HG03175 (cell line): ENCODE measurements at regions not wholly inside any gene's neighbourhood (a gene's known extent, or its start where the extent isn't known, plus 50 kb on each side); places are given as distances from the start of the nearest gene placed in this dataset.

Experiments
- ATAC-seq: cut with Tn5 transposase; IDR thresholded peaks from one replicate; pipeline ENCODE4 v1.9.1; 2021; ENCODE audit warnings: mild to moderate bottlenecking, moderate library complexity; ENCODE audit not compliant: unreplicated experiment

- no peak for ATAC-seq
Observed at GRCh38 chr2:16134436-16135165, 194.3 kb downstream of the MYCN start.

DNA sequence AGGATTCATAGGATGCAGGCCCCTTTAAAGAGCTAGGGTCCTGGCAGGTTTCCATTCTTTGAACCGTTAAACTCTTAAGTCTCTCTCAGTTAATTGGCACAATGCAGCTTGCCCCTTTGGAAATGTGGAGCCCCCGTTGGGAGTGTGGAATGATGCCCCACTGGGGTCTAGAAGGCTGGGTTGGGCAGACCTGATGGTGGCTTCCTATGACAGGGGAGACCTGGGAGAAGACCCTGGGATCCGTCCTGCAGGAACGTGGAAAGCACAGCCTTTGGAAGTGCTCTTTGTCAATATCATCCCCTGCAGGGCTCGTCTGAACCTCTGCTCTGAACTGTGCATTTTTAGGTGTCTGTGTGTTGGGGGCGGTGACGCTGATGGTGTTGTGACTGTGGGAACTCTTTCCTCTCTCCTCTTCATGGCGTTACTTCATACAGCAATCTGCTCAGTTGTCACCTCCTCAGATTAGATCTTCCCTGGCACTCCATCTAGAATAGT, 190.6 kb downstream of the MYCN start:
- no peak for ATAC-seq

DNA sequence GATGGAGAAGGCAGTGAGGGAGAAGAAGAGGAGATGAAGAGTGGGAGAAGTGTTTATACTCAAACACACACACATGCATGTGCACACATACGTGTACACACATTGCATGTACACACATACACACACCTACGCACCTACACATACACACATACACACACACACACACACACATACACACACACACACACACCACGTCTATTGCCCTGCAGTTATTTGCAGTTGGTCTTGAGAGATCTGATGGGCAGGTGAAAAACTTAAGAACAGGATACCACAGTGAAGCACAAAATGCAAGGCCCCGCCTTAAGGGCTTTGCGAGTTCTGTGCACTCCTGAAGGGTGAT, 190.2 kb downstream of the MYCN start:
- ATAC-seq: no peak

GRCh38 chr2:16129716-16130540, 189.6 kb downstream of the MYCN start:
- no peak for ATAC-seq

DNA sequence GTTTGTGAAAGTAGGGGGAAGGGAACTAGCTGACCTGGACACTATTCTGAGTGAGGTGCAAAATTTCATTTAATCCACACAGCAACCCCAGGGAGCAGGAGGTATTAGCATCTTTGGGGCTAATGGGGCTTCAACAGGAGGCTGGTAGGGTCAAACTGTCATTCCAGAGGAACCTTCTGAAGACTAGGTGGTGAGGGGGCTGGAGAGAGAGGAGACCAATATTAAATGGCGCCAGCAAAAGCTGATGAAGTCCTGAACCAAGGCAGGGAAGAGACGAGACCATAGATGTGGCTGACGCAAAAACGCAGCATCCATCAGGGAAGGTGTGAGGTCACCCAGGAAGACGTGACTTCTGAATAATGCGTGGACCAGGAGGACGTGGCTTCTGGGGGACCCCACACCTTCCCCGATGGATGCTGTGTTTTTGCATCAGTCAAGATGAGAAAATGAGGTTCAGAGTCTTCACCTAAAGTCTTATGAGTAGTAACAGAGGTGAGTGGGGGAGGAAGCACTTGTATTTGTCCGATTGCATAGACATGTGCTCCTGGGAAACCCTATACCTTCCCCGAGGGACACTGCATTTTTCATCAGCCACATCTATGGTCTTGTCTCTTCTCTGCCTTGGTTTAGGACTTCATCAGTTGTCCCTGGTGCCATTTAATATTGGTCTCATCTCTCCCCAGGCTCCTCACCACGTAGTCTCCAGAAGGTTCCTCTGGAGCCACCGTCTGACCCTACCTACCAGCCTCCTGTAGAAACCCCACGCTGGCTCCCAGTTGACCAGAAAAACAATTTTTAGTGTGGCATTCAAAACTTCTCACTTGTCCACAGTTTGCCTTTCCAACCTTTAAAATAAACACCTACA, 188.6 kb downstream of the MYCN start:
- ATAC-seq: no peak

DNA sequence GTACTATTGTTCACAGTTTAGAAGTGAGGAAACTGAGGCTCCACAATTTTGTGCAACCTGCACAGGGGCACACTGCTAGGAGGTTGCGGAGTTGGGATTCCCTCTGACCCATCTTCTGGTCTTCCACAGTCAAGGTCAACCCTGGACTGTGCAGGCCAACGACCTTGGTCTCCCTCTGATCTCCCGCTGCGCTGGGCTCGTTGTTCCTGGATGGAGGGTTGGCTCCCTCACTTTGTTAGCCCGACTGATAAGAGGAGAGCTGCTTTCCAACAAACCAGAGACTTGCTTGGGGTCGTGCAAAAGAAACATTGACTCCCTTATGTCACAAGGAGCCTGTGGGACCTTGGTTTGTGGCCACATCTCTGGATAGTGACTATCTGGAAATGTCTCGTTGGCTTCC, 187.6 kb downstream of the MYCN start:
- ATAC-seq: no peak

DNA sequence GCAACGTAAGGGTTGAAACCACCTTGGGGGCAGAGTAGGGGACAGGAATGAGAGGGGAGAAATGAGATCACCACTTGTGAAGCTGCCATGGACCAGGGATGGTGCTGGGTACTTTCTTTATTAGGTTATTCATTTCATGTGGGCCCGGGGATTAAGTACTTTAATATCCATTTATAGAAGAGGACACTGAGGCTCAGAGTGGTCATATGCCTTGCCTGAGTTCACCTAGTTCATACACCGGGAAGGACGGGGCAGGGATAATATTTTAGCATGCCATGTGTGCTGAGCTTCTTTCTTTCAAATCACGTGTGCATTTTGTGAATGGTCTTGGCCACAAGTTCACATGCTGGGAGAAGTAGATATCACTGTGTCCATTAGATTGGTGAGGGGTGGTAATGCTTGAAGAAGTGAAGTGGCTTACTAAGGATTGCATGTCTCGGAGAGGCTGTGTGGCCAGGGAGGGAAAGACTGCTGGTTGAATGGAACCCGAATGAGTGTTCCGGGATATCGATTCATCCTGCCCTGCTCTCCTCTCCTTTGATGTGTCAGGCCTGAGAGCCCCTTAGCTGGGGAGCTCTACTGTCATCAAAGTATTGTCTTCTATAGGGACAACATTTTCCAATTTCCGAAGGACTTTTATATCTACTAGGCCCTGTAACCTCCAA, 187.1 kb downstream of the MYCN start:
- ATAC-seq: no peak

- ATAC-seq: no peak
Observed at GRCh38 chr2:16126517-16127275, 186.3 kb downstream of the MYCN start.

DNA sequence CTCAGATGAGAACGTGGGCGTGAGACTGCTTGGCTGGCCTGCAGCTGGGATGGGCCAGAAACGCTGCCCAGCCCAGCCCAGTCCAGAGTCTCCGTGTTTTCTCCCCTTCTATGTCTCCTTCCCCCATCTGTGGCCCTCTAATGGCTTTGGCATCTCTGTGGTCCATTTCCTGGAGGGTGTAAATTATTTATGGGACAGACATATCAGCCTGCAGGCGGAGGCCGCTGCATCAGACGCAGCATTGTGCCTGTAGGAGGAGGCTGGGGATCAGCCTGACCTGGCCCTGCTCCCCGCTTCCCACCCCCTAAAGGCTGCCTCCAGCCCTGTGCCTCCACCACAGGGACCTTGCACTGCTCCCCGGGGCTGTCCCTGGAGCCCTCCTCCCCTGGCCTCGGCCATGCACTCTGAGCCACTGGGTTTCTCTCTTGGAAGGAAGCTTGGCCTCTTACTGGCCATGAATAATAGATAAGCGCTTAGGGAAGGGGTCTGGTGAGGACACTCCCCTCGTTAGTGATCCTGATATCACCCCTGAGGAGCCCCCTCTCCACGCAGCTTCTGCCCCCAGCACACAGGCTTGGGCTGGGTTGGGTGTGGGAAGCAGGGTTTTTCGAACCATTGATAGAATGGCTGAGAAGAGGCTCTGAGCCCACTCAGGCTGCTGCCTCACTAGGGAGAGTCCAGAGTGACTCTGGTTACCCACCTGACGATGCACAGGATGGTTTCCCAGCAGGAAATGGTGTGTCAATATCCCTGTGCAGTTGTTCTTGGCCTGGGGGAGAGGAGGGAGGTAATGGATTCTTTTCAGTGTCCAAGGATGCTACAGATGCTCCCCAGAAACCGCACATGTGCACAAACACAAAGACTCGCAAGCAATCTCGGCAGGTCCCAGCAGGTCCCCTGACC, 185.5 kb downstream of the MYCN start:
- no peak for ATAC-seq

- ATAC-seq: no peak
Observed at GRCh38 chr2:16124881-16125613, 184.7 kb downstream of the MYCN start.

DNA sequence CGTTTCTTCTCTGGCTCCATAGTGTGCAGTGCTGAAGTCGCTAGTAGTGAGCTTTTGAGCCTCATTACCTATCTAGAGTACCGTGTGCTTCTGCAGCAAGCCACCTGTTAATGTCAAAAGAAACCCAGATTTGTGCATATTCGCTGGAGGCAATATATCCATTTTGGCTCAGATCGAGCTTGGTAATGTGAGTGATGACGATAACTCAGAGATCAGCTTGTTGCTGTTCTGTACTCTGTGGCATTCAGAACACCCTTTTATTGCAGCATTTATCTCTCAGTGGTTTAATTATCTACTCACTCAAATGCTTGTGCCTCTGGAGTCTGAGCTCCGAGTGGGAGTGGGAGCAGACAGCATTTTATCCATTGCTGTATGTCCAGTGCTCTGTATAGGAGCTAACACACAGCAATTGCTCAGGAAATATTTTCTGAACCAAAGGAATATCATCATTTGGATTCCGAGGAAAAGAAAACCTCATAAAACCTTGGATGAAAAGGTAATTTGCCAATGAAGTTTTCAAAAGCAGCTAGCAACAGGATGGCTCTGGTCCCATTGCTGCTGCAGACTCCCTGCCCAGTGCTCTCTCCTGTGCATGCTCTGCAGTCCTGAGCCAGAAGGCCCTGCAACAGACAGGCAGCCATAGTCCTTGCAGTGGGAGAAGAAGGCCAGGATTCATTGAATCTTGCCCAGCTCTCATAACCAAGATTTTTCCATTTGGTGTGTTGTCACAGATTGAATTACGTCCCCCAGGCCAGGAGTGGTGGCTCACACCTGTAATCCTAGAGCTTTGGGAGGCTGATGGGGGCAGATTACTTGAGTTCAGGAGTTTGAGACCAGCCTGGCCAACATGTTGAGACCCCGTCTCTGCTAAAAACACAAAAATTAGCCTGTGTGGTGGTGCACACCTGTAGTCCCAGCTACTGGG, 183.8 kb downstream of the MYCN start:
- no peak for ATAC-seq

GRCh38 chr2:16123421-16123820, 183.1 kb downstream of the MYCN start:
- ATAC-seq: no peak

- ATAC-seq: no peak
Observed at GRCh38 chr2:16122556-16122955, 182.2 kb downstream of the MYCN start.

DNA sequence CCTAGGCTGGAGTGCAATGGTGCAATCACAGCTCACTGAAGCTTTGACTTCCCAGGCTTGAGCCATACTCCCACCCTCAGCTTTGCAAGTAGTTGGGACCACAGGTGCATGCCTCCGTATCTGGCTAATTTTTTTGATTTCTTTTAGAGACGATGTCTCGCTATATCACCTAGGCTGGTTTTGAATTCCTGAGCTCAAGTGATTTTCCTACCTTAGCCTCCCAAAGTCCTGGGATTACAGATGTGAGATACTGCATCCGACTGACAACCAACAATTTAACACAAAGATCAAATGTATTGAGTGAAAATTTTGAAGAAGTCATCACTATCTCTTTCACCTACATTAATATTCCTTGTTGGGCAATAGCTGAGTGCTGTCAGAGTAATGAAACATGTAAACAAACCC, 181.6 kb downstream of the MYCN start:
- ATAC-seq: no peak

- ATAC-seq: no peak
Observed at GRCh38 chr2:16121231-16121985, 181.1 kb downstream of the MYCN start.

DNA sequence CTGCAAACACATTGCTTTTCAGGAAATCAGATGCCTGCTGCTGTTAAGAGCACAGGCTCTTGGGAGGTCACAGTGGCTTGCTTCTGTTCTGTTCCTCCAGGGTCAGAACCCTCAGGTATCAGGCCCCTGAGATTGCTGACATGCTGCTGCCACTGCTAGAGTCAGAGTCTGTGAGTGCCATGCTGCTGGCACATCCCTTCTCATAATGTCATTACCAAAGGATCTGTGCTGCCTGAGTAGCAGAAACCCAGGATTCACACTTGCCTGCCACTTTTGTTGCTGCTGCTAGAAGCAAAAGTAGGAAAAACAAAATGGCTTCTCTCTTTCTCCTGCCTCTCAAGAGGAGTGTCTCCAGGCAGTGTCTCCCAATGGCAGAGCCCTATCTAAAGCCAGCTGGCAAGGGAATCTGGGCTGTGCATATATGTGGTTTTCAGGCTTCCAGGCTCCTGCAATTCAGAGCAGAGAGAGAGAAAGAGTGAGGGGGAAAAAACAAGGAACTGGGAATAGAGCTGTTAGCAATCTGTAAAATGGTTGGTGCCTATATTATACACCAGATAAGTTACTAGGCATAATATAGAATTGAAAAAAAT, 180.3 kb downstream of the MYCN start:
- ATAC-seq: no peak
